IMR-90 (cell line): ENCODE measurements at regions not wholly inside any gene's neighbourhood (a gene's known extent, or its start where the extent isn't known, plus 50 kb on each side); places are given as distances from the start of the nearest gene placed in this dataset.

ENCODE experiments used
- ATAC-seq: fragments of 200-7000 bp; cut with Tn5 transposase; 2 replicates; pipeline ENCODE4 v1.9.1; 2020; ENCODE audit warnings: low read depth, mild to moderate bottlenecking, moderate library complexity
- BruUV-seq: library from RNA; stranded (reverse); fragments of 400-500 nt; replicated peaks from 2 replicates; lab custom pipeline; 2021; lab: Mats Ljungman, UMichigan
- CTCF ChIA-PET: fragments of 300-600 bp; formaldehyde crosslinking; extraction: SDS; loops from one replicate; lab custom pipeline; 2021; ENCODE audit warnings: antibody characterized with exemption; lab: Yijun Ruan, JAX
- POLR2A ChIA-PET: fragments of 300-600 bp; sonication (Branson Sonifier 250); formaldehyde crosslinking; loops from one replicate; lab custom pipeline; 2022; ENCODE audit warnings: antibody characterized with exemption; ENCODE audit not compliant: unreplicated experiment; lab: Charles Lee
- DNase-seq: peaks from one replicate; pipeline ENCODE4 v3.0.0; 2013
- H2AFZ ChIP-seq: replicated peaks from 2 replicates; pipeline ENCODE3; 2013; ENCODE audit warnings: low read length, mild to moderate bottlenecking; ENCODE audit not compliant: poor library complexity
- H2AK5ac ChIP-seq: 2 replicates; pipeline ENCODE4 v1.6.1; 2013; ENCODE audit warnings: low read depth, low read length, inconsistent platforms
- H2AK9ac ChIP-seq: replicated peaks from 2 replicates; pipeline ENCODE3; 2013; ENCODE audit warnings: mild to moderate bottlenecking, low read depth, low read length, moderate library complexity; ENCODE audit not compliant: poor library complexity
- H2BK120ac ChIP-seq: 2 replicates; pipeline ENCODE4 v1.6.1; 2013; ENCODE audit warnings: low read depth, low read length, inconsistent platforms
- H2BK15ac ChIP-seq: 3 replicates; pipeline ENCODE4 v1.6.1; 2013; ENCODE audit warnings: low read depth, low read length, inconsistent platforms
- H2BK20ac ChIP-seq: 2 replicates; pipeline ENCODE4 v1.6.1; 2013; ENCODE audit warnings: low read depth, mild to moderate bottlenecking, inconsistent platforms, low read length, moderate library complexity
- H2BK5ac ChIP-seq: 2 replicates; pipeline ENCODE4 v1.6.1; 2013; ENCODE audit warnings: mild to moderate bottlenecking, low read depth, low read length, inconsistent platforms; ENCODE audit not compliant: poor library complexity, severe bottlenecking
- H3K14ac ChIP-seq: replicated peaks from 2 replicates; pipeline ENCODE4 v1.6.1; 2013; ENCODE audit warnings: low read depth, low read length, inconsistent platforms
- H3K18ac ChIP-seq: 2 replicates; pipeline ENCODE4 v1.6.1; 2013; ENCODE audit warnings: low read depth, low read length, control low read depth
- H3K23ac ChIP-seq: 2 replicates; pipeline ENCODE4 v1.6.1; 2013; ENCODE audit warnings: low read depth, low read length, inconsistent platforms
- H3K27ac ChIP-seq: 2 replicates; pipeline ENCODE4 v1.5.1; 2013; ENCODE audit warnings: mild to moderate bottlenecking, control low read depth, low read length; ENCODE audit not compliant: insufficient read depth
- H3K27me3 ChIP-seq: 2 replicates; pipeline ENCODE4 v1.6.1; 2013; ENCODE audit warnings: low read length; ENCODE audit not compliant: control insufficient read depth, insufficient read depth
- H3K36me3 ChIP-seq: 2 replicates; pipeline ENCODE4 v1.6.1; 2013; ENCODE audit warnings: low read length, mixed read lengths; ENCODE audit not compliant: control insufficient read depth, insufficient read depth
- H3K4ac ChIP-seq: 2 replicates; pipeline ENCODE4 v1.6.1; 2013; ENCODE audit warnings: low read depth, low read length, inconsistent platforms
- H3K4me1 ChIP-seq: 2 replicates; pipeline ENCODE4 v1.6.1; 2013; ENCODE audit warnings: low read length, mixed read lengths; ENCODE audit not compliant: control insufficient read depth, insufficient read depth
- H3K4me2 ChIP-seq: 2 replicates; pipeline ENCODE4 v1.6.1; 2013; ENCODE audit warnings: low read depth, mild to moderate bottlenecking, control low read depth, low read length, moderate library complexity
- H3K4me3 ChIP-seq: 2 replicates; pipeline ENCODE4 v1.5.1; 2013; ENCODE audit warnings: low read depth, mild to moderate bottlenecking, control low read depth, low read length, moderate library complexity; ENCODE audit not compliant: insufficient read depth
- H3K56ac ChIP-seq: 2 replicates; pipeline ENCODE4 v1.6.1; 2013; ENCODE audit warnings: low read length, inconsistent platforms; ENCODE audit not compliant: insufficient read depth; ENCODE audit errors: extremely low read depth
- H3K79me1 ChIP-seq, 2 experiments: 2 replicates each; pipeline ENCODE4 v1.6.1; 2013; ENCODE audit warnings: low read length in 2 of 2, inconsistent platforms in 1 of 2, low read depth in 1 of 2
- H3K9ac ChIP-seq: 2 replicates; pipeline ENCODE4 v1.6.1; 2013; ENCODE audit warnings: low read depth, low read length, control low read depth
- H3K9me1 ChIP-seq: 2 replicates; pipeline ENCODE4 v1.6.1; 2013; ENCODE audit warnings: low read length, inconsistent platforms; ENCODE audit not compliant: insufficient read depth
- H3K9me3 ChIP-seq: 2 replicates; pipeline ENCODE4 v1.6.1; 2013; ENCODE audit warnings: low read length; ENCODE audit not compliant: control insufficient read depth, insufficient read depth
- H4K20me1 ChIP-seq: 2 replicates; pipeline ENCODE4 v1.6.1; 2013; ENCODE audit warnings: low read length, inconsistent platforms; ENCODE audit not compliant: insufficient read depth
- H4K5ac ChIP-seq: 2 replicates; pipeline ENCODE4 v1.6.1; 2013; ENCODE audit warnings: mild to moderate bottlenecking, low read depth, low read length, control low read depth
- H4K8ac ChIP-seq, 2 experiments: 2 replicates each; pipeline ENCODE4 v1.6.1; 2013; ENCODE audit warnings: low read depth in 2 of 2, low read length in 2 of 2, control low read depth in 1 of 2, inconsistent platforms in 1 of 2
- H4K91ac ChIP-seq: 2 replicates; pipeline ENCODE4 v1.6.1; 2013; ENCODE audit warnings: low read depth, low read length, inconsistent platforms; ENCODE audit not compliant: insufficient read depth
- CEBPB ChIP-seq: IDR thresholded peaks from 2 replicates; pipeline ENCODE4 v1.6.1; 2012; ENCODE audit warnings: low read depth, low read length, improper control_type of control experiment
- CHD1 ChIP-seq: IDR thresholded peaks from 2 replicates; pipeline ENCODE4 v1.6.1; 2012; ENCODE audit warnings: low read depth, low read length, improper control_type of control experiment
- CTCF ChIP-seq: conservative IDR thresholded peaks from 2 replicates; pipeline ENCODE4 v1.5.1; 2012; ENCODE audit warnings: mild to moderate bottlenecking, low read depth, low read length, improper control_type of control experiment
- ELK1 ChIP-seq: fragments of 150-350 bp; IDR thresholded peaks from 2 replicates; pipeline ENCODE4 v1.6.1; 2016; ENCODE audit warnings: low read depth, mild to moderate bottlenecking, low read length, moderate library complexity, borderline replicate concordance
- MXI1 ChIP-seq: IDR thresholded peaks from 2 replicates; pipeline ENCODE4 v1.6.1; 2012; ENCODE audit warnings: low read depth, mild to moderate bottlenecking, low read length, moderate library complexity, borderline replicate concordance
- NFE2L2 ChIP-seq: fragments of 150-350 bp; IDR thresholded peaks from 2 replicates; pipeline ENCODE4 v1.6.1; 2016; ENCODE audit warnings: low read depth, mild to moderate bottlenecking, low read length
- SMC3 ChIP-seq: fragments of 150-350 bp; IDR thresholded peaks from 2 replicates; pipeline ENCODE4 v1.6.1; 2016; ENCODE audit warnings: low read depth, mild to moderate bottlenecking, antibody characterized with exemption, low read length, moderate library complexity
- WGBS, 2 experiments: methylation state at CpG; one replicate each; pipeline versions ENCODE4 v1.1.5 to v1.1.7; 2013; ENCODE audit warnings: missing lambda C conversion rate in 2 of 2; ENCODE audit not compliant: insufficient read length in 1 of 2; ENCODE audit errors: extremely low coverage in 2 of 2; 5-methylcytosine and 5-hydroxymethylcytosine counted together
- dilution Hi-C: fragments of 300-500 bp; cut with HindIII; formaldehyde crosslinking; loops from one replicate; pipeline ENCODE4 v1.14.3; 2018; ENCODE audit warnings: low sequenced_read_pairs; ENCODE audit not compliant: unreplicated experiment
- in situ Hi-C: fragments of 300-500 bp; cut with MboI; formaldehyde crosslinking; loops from 3 replicates; pipeline ENCODE4 v1.14.3; 2019; ENCODE audit warnings: low sequenced_read_pairs, inconsistent platforms, mixed read lengths
- intact Hi-C: fragments of 100-400 bp; cut with micrococcal nuclease; formaldehyde crosslinking; loops from 2 replicates; pipeline ENCODE4 v1.10.0; 2022

- Histone ChIP-seq H3K36me3 (no peaks in the 10 kb centered on the region), H3K79me1 (no peaks in the 10 kb centered on the region), H3K9me1 (no peaks in the 10 kb centered on the region), H2AFZ (no peak overlapping the region), H4K20me1 (no peaks in the 10 kb centered on the region), H3K4ac (no peak overlapping the region), H4K91ac (no peak overlapping the region), H3K4me2 (no peak overlapping the region), H3K9ac (no peak overlapping the region), H2BK15ac (no peak overlapping the region), H3K27me3 (no peaks in the 10 kb centered on the region), H3K4me3 (no peak overlapping the region), H2BK20ac (no peak overlapping the region), H3K14ac (no peak overlapping the region), H3K23ac (no peak overlapping the region), H3K18ac (no peak overlapping the region), H2AK9ac (no peak overlapping the region), H2BK5ac (no peak overlapping the region), H2BK120ac (no peak overlapping the region), H3K27ac (no peak overlapping the region), H2AK5ac (no peak overlapping the region), H3K4me1 (no peaks in the 10 kb centered on the region), H3K9me3 (peaks cover under 1% of the 10 kb centered on the region; the same call in 1 of the 2 replicates), H4K5ac (no peak overlapping the region), H3K56ac (no peak overlapping the region), H4K8ac (no peak overlapping the region)
- ChIA-PET POLR2A (no interaction called here), CTCF (no interaction called here)
- no CpG with 5 or more reads among the region's 3 CpGs for WGBS, 2 experiments
- ATAC-seq (no peak), DNase-seq (no peak)
- TF ChIP-seq NFE2L2 (no peak), CTCF (no peak), CHD1 (no peak), ELK1 (no peak), SMC3 (no peak), MXI1 (no peak), CEBPB (no peak)
- intact Hi-C loops (no loop called here), dilution Hi-C loops (no loop called here), in situ Hi-C loops (no loop called here)
- BruUV-seq: no TSS peak
Measured at GRCh38 chr2:13666582-13667414, 950.1 kb downstream of the TRIB2 start.
